GM06990 (cell line): ENCODE measurements at regions not wholly inside any gene's neighbourhood (a gene's known extent, or its start where the extent isn't known, plus 50 kb on each side); places are given as distances from the start of the nearest gene placed in this dataset.

Experiments
- DNase-seq: peaks from one replicate; pipeline ENCODE4 v3.0.0-alpha.2; 2011; ENCODE audit not compliant: insufficient read length; ENCODE audit errors: extremely low read depth
- H3K27me3 ChIP-seq: replicated peaks from 2 replicates; pipeline ENCODE4 v1.6.0; 2011; ENCODE audit warnings: low read length; ENCODE audit not compliant: control insufficient read depth, insufficient read depth
- H3K36me3 ChIP-seq: 2 replicates; pipeline ENCODE4 v1.5.1; 2011; ENCODE audit warnings: low read length; ENCODE audit not compliant: control insufficient read depth, insufficient read depth
- H3K4me3 ChIP-seq: replicated peaks from 2 replicates; pipeline ENCODE4 v1.5.1; 2011; ENCODE audit warnings: low read depth, mild to moderate bottlenecking, control low read depth, low read length
- TF ChIP-seq, protein P1 (sequence below): IDR thresholded peaks from 2 replicates; pipeline ENCODE4 v1.5.1; 2011; ENCODE audit warnings: low read length, control low read depth, mild to moderate bottlenecking, inconsistent platforms; ENCODE audit not compliant: insufficient read depth, poor library complexity, severe bottlenecking

DNA sequence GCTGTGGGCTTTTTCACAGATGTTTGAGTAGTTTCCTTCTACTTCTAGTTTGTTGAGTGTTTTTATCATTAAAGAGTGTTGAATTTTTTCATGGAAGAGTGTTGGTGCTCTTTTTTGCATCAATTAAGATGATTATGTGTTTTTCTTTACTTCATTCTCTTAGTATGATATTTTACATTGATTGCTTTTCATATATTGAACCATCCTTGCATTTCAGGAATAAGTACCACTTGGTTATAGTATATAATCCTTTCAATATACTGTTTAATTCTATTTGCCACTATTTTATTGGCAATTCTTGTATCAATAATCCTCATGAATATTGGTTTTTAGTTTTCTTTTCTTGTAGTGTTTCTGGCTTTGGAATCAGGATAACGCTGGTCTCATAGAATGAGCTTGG lies 113.7 kb upstream of the PRDM1 start:
- H3K4me3 ChIP-seq, result no peak overlapping the region
- no peaks in the 10 kb centered on the region for H3K27me3 ChIP-seq
- DNase-seq, result no peak
- TF ChIP-seq, protein P1, sequence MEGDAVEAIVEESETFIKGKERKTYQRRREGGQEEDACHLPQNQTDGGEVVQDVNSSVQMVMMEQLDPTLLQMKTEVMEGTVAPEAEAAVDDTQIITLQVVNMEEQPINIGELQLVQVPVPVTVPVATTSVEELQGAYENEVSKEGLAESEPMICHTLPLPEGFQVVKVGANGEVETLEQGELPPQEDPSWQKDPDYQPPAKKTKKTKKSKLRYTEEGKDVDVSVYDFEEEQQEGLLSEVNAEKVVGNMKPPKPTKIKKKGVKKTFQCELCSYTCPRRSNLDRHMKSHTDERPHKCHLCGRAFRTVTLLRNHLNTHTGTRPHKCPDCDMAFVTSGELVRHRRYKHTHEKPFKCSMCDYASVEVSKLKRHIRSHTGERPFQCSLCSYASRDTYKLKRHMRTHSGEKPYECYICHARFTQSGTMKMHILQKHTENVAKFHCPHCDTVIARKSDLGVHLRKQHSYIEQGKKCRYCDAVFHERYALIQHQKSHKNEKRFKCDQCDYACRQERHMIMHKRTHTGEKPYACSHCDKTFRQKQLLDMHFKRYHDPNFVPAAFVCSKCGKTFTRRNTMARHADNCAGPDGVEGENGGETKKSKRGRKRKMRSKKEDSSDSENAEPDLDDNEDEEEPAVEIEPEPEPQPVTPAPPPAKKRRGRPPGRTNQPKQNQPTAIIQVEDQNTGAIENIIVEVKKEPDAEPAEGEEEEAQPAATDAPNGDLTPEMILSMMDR, result no peak
- H3K36me3 ChIP-seq, result no peaks in the 10 kb centered on the region

DNA sequence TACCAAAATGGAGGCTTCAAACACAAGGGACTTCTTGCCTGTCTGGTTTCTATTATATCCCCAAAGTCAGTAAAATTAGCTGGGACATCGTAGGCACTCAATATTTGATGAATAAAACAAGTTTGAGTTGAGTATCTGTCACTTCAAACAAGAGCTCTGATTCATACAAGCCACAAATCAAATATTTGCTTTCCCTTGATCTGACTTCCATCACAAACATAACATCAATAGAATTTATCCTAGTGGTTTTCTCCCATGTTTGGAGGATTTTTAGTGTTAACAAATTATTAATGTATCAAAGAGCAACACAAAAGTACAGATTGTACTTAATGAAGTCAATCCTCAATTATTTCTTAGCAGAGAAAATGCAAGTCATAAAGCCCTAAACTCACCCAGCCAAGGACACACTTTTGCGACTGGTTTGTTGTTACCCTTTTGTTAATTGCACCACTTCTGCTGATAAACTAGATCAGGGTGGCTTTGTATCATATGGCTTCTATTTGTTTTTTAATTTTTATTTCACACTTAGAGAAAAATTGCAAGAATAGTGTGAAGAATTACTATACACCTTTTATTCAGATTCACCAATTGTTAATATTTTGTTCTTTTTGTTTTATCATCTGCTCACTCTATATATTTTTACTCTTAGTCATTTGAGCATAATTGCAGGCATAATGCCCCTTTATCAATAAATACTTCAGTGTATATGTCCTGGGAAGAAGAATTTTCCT lies 117.4 kb upstream of the PRDM1 start:
- no peak for DNase-seq
- TF ChIP-seq, protein P1, result no peak
- Histone ChIP-seq H3K27me3 (no peaks in the 10 kb centered on the region), H3K4me3 (no peak overlapping the region), H3K36me3 (no peaks in the 10 kb centered on the region)

DNA sequence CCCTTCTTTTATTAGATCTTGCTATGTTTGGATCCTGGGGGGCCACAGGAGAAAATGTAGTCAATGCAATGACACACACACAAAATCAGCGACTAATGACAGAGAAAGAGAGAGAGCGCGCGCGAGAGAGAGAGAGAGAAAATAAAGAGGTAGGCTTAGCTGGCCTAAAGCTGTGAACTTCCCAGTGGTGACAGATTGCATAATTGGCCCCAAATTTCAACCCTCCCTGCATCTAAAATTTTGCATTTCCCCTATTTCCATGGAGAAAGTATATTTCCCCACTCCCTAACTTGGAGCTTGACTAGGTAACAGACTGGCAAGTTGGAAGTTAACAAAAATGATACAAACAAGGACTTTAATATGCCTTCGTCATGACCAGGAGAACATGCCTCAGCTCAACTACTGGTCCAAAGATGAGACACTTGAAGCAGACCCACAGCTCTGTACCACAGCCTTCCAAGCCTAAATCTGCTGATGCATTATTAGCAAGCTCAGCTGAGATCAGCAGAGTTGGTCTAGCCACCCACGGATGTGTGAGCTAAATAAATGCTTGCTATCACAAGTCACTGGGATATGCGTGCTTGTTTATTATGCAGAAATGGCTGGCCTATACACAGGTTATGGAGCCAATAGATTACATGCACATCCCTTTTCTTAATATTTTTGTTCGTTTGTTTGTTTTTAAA lies 118.1 kb upstream of the PRDM1 start:
- TF ChIP-seq, protein P1, result no peak
- Histone ChIP-seq H3K27me3 (no peaks in the 10 kb centered on the region), H3K4me3 (no peak overlapping the region), H3K36me3 (no peaks in the 10 kb centered on the region)
- DNase-seq, result no peak

DNA sequence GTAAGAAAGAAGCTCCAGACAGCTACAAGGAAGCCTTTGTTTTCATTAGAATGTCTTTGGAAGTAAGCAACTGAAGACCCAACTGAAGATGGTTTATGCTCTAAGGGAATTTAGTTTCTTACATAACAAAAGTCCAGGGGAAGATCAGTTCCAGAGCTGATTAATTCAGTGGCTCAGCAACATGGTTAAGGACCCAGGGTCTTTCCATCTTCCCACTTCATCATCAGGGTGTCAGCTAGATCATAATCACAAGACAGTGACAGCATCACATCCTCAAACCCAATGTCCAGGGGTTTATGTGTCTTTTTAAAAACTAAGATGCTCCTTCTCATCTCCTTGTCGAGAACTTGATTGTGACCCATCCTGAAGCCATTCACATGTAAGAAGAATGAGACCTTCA lies 119.7 kb upstream of the PRDM1 start:
- no peaks in the 10 kb centered on the region for H3K36me3 ChIP-seq
- H3K27me3 ChIP-seq, result no peaks in the 10 kb centered on the region
- TF ChIP-seq, protein P1, result no peak
- no peak overlapping the region for H3K4me3 ChIP-seq
- DNase-seq, result no peak

DNA sequence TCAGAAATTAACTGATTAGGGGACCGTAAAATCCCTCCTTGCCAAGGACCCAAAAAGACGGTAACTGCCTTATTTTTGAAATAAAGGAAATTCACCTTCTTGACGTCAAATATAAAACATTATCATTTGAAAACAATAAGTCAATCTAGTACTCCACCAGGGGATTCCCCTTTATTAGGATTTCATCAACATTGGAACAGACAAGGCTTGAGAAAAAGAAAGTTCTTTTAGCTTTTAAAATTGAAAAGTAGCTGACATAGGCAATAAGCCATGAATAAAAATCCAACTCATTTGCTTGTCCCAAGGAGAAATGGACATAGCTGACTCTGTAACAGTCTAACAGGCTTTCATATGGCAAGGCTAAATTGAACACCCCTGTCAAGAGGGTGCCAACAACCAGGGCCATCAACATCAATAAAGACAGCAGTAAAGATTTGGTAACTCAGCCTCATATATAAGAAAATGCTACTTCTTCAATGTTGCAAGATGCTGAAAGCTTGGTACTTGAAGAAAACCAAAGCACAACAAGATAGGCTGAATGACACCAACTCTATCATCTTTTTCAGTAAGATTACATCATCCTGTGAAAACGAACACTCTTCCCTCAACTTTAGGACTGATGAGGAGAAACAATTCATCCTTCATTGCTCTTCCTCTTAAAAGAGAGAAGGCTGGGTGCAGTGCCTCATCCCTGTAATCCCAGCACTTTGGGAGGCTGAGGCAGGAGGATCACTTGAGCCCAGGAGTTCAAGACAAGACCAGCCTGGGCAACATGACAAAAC lies 121.0 kb upstream of the PRDM1 start:
- TF ChIP-seq, protein P1, result no peak
- Histone ChIP-seq H3K4me3 (no peak overlapping the region), H3K27me3 (no peaks in the 10 kb centered on the region), H3K36me3 (no peaks in the 10 kb centered on the region)
- no peak for DNase-seq
